ENCODE measurements at regions not wholly inside any gene's neighbourhood (a gene's known extent, or its start where the extent isn't known, plus 50 kb on each side); places are given as distances from the start of the nearest gene placed in this dataset.
A peak's percentile ranks its signal among the peaks of the same experiment; 100 is the strongest.
"Not testable (repeated sequence)": the region's sequence is repeated elsewhere in the genome, so short reads cannot be mapped to it uniquely, and the experiment has no call there.

DNA sequence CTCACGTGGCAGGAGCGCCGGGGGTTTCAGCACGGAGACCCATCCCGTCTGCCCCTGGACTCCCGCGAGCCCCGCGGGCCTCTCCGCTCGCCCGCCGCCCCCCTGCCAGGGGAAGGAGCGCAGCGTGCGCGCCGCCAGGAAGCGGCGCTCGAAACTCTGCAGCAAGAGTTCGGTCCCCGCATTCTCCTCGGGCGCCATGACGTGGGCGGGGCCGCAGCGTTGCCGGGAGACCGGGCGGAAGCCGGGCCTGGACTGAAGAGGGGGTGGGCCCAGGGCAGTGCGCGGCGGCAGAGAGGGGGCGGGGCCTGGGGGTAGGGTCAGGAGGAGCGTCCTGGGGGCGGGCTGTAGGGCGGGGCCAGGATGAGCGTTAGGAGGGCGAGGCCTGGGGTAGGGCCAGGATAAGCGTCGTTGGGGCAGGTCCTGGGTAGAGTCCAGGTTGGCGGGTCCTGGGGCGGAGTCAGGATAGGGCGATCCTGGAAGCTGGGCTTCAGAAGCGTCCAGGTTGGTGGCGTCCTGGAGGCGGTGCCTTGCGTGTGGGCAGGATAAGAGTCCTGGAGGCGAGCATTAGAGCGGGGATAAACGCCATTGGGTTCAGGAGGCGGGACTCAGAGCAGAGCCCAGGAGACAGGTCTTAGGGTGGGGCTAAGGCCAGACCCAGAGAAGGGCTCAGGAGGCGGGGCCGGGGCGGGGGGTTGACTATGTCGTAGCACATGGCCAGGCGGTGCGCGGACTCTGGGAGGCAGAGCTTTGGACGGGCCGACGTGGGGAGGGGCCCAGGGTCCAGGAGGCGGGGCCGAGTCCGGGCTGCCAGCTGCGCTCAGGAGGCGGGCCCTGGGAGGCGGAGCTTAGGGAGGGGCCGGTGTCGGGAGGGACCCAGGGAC lies 229.0 kb upstream of the FRG2C start:
- H3K4me3 ChIP-seq (ENCODE audit: low read depth, low read length), result peak overlapping the region; percentile 55

DNA sequence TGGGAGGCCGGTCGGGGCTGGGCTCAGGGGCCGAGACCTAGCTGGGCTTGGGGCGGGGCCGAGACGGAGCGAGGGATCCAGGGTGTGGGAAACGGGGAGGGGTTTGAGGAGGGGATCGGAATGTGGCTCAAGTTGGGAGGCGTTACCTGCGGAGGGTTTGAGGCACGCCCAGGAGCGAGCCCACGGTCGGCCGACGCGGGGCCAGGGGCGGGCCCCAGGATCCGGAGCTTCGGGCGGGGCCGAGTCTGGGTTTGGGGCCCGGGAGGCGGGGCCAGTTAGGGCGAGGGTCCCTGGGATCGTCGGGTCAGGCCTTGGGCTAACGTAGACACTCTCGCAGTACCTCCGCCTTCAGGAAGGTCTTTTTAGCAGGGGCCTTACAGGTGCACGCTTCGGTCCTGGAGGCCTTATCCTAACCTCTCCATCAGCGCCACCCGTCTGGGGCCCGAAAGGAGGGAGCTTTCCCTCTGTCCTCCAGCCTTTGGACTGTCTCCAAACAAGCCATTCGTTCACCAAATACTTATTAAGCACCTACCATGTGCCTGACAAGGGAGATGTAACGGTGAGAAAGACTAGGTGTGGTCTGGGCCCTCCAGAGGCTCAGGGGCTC lies 228.2 kb upstream of the FRG2C start:
- peak overlapping the region; percentile 44 for H3K4me3 ChIP-seq (ENCODE audit: low read depth, low read length)

DNA sequence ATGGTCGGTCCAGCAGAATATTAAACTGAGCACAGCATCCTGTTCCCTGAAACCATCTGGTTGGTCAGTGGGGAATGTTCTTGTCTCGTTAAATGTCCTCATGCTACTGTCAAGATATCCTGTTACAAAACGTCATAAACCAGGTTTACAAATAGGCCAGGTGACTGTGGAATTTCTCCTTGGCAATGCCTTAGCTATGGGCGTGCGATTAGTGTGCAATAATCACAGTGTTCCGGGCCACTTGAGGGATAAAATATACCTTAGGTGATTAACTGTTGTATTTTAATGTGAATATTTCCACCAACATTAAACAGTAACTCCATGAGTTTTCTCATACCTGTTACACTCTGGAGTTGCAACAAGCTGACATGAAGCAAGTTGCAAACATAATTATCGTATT lies 223.1 kb upstream of the FRG2C start:
- H3K4me3 ChIP-seq (ENCODE audit: low read depth, low read length), result not testable (repeated sequence)

DNA sequence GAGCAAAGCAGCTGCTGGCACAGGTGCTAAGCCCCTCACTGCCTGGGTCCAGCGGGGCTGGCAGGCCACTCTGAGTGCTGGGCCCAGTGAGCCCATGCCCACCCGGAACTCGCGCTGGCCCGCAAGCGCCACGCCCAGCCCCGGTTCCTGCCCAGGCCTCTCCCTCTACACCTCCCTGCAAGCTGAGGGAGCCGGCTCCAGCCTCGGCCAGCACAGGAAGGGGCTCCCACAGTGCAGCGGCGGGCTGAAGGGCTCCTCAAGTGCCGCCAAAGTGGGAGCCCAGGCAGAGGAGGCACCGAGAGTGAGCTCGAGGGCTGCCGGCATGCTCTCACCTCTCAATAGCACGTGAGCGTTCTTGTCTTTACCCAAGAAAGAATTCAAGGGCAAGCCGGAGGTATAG lies 219.5 kb upstream of the FRG2C start:
- H3K4me3 ChIP-seq (ENCODE audit: low read depth, low read length), result not testable (repeated sequence)

DNA sequence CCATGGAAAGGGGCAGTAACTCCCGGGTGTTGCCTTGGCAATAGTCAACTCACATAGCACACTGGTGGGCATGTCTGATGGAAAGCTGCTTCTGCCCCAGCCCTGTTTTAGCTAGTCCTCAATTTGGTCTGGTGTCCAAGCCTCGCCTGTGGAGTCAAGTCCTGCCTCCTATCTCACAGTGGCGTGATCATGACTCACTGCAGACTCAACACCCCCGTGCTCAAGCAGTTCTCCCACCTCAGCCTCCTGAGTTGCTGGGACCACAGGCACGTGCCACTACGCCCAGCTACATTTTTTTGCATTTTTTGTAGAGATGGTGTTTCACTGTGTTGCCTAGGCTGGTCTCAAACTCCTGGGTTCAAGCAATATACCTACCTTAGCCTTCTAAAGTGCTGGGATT lies 218.9 kb upstream of the FRG2C start:
- H3K4me3 ChIP-seq (ENCODE audit: low read depth, low read length), result not testable (repeated sequence)

DNA sequence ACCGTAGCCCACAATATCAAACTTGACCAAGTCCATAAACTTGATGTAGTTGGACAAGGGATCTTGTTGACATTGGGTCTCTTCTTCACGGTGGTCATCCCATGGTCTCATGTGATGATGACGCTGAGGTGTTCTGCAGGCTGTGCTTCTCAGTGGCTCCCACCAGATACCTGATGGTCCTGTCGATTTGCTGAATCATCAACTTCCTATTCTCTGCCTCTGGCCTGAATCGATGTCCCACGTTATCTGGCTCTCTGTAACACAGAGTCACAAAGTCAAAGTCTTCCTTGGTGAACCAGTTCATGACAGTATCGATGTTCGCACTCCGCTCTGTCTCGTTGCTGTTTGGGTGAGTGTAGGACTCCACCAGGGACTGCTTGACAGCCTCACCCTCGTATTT lies 217.2 kb upstream of the FRG2C start:
- H3K4me3 ChIP-seq (ENCODE audit: low read depth, low read length), result not testable (repeated sequence)

DNA sequence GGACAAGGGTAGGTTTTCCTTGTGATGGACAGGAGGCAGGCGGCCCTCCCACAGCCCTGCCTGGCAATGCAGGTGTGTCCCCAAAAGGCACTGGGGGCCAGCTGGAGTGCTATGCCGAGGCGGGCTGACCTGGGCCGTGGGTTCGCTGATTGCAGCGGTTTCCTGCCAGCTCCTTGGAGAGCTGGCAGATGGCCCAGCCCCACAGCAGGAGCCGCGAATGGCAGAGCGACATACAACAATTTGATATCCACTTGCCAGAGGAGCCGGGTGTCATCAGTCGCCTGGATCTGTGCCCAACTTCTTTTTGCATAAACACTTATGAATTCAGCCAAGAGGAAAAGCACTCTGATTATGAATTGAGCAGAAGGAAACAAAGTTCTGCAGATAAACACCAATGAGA lies 210.8 kb upstream of the FRG2C start:
- not testable (repeated sequence) for H3K4me3 ChIP-seq (ENCODE audit: low read depth, low read length)

DNA sequence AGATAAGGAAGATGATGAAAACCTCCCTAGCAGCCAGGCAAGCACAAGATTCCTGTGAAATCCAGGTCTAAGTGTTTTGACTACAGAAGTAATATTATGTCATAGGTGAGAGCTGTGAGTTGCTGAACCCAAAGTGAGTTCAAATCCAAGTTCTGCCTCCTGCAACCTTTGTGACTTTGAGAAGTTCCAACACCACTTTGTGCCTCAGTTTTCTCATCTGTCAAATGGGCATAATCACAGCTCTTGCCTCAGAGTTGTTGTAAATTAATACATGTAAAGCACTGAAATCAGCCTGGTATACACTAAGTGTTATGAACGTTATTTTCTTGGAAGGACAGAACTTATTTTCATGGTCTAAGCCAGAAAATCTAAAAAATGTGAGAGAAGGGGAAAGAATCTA lies 210.3 kb upstream of the FRG2C start:
- H3K4me3 ChIP-seq (ENCODE audit: low read depth, low read length), result not testable (repeated sequence)

DNA sequence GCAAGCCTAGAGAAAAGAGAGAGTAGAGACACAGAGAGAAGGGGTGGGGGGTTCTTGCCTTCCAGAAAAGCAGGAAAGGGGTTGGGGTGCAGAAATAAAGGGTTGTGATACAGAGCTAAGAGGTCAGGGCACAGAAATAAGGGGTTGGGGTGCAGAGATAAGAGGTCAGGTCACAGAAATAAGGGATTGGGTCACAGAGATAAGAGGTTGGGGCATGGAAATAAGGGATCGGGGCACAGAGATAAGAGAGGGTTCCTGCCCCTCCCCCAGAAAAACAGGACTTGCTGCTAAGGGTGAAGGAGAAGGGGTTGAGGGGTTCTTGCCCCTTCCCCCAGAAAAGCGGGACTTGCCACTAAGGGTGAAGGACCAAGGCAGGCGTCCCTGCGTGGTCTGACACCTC lies 189.6 kb upstream of the FRG2C start:
- H3K4me3 ChIP-seq (ENCODE audit: low read depth, low read length), result not testable (repeated sequence)

DNA sequence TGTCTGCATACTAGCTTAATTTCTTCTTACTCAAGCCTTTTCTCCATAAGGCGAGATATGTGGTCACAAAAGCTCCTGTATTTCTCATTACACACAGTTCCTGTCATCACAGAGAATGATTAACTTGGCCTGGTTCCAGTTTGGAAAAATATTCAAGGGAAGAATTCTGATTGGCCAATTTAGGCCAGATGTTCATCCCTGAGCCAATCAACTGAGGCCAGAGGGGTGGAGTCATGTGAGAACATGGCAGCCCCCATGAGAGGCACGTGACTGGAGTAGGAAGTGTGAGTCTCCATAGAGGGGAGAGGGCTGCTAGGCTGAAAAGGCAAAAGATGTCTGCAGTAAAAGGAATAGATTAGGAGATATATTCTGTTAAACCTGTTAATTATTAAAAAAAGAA lies 167.5 kb upstream of the FRG2C start:
- not testable (repeated sequence) for H3K4me3 ChIP-seq (ENCODE audit: low read depth, low read length)

DNA sequence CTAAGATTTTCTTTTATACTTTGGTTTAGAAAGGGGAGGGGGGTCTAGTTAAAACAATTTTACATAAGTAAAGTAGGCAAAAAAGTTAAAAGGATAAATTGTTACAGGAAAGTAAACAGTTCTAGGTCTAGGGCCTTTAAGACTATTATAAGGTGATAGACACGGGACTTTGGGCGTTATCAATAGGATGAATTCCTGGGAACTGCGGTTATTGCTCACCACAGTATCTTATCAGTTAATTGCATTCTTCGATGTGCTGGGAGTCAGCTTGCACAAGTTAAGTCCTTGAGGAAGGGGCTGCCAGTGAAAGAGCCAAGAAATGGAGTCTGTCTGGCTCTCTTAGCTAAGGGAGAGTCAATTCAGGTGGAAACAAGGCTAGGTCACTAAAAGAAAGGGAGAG lies 163.8 kb upstream of the FRG2C start:
- H3K4me3 ChIP-seq (ENCODE audit: low read depth, low read length), result not testable (repeated sequence)

DNA sequence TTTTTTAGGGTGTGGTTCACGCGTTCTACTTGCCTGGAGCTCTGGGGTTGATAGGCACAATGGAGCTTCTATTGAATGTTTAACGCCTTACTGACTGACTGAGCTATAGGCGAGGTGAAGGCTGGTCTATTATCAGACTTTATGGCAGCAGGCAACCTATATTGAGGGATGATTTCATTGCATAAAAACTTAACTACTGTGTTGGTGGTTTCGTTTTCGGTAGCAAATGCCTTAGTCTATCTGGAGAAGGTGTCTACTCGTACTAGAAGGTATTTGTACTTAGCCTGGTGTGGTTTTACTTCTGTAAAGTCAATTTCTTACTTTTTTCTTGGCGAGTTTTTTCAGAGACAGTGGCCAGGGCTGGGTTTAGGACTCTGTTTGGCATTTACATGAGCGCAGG lies 162.0 kb upstream of the FRG2C start:
- H3K4me3 ChIP-seq (ENCODE audit: low read depth, low read length), result not testable (repeated sequence)

DNA sequence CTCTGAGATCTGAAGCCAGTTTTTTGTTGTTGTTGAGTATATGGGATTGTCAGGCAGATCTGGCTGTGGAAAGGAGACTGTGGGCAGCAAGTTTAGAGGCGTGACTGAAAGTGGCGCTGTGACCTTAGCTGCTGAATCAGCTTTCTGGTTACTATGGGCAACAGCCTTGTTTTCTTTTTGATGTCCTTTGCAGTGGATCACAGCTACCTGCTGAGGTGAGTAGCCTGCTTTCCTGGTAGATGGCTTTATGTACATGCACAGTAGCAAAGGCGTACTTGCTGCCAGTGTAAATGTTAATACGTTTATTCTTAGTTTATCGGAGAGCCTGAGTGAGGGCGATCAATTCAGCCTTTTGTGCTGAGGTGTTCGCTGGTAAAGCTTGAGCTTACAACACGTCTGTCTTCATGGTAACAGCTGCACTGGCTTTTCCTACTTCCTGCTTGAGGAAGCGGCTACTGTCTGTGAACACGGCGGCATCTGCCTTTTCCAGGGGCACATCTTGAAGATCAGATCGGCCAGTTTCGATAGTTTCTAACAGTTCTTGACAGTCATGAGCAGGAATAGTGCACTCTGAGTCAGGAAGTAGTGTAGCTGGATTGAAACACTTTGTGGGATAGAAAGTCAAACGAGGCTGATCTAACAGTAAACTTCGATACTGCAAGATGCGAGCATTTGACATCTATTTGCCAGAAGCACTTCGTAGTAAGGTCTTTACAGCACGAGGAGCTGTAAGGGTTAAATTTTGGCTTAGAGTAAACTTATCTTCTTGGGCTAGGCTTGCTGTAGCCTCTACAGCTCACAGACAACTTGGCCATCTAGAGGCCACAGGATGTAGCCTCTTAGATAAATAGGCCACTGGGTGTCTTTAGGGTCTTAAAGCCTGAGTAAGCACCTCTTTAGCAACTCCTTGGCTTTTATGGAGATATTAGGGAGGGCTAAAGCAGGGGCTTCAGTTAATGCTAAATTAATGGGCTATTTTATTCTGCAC lies 161.1 kb upstream of the FRG2C start:
- H3K4me3 ChIP-seq (ENCODE audit: low read depth, low read length), result not testable (repeated sequence)

DNA sequence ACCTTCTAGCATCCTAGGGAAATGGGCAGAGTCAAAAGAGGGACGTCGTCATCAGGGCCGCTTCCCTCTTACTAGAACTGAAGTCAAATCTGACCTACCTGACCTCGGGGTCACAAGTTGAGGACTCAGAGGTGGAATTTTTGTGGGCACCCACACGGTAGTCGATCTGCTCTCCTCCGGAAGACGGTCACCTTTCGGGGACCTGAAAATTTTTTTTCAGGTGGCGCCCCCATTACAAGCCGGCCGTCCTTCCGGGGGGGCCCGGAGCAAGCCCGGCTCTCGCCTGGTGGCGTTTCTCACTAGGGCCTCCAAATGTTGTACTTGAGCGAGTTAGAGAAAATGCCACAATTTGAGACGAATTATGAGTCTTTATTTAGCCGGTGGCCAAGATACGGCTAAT lies 157.5 kb upstream of the FRG2C start:
- no peak overlapping the region for H3K4me3 ChIP-seq (ENCODE audit: low read depth, low read length)

DNA sequence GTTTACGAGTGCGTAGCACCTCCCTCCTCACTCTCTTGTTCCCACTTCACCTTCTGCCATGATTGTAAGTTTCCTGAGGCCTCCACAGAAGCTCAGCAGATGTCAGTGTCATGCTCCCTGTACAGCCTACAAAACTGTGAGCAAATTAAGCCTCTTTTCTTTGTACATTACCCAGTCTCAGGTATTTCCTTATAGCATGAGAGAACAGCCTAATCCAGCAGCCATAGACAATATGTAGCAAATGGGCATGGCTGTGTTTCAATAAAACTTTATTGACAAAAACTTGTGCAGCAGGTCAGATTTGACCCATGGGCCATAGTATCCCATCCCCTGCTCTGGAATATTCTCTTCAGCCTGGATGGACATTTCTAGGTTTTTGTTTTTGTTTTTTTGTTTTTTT lies 156.2 kb upstream of the FRG2C start:
- not testable (repeated sequence) for H3K4me3 ChIP-seq (ENCODE audit: low read depth, low read length)

DNA sequence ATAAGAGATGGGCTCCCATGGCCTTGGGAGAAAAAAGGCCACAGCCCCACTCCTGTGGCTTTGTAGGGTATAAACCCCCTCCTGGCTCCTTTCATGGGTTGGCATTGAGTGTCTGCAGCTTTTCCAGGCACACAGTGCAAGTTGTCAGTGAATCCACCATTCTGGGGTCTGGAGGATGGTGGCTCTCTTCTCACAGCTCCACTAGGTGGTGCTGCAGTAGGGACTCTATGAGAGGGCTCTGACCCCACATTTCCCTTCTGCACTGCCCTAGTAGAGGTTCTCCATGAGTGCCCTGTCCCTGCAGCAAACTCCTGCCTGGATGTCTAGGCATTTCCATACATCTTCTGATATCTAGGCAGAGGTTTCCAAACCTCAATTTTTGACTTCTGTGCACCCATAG lies 136.5 kb upstream of the FRG2C start:
- not testable (repeated sequence) for H3K4me3 ChIP-seq (ENCODE audit: low read depth, low read length)

DNA sequence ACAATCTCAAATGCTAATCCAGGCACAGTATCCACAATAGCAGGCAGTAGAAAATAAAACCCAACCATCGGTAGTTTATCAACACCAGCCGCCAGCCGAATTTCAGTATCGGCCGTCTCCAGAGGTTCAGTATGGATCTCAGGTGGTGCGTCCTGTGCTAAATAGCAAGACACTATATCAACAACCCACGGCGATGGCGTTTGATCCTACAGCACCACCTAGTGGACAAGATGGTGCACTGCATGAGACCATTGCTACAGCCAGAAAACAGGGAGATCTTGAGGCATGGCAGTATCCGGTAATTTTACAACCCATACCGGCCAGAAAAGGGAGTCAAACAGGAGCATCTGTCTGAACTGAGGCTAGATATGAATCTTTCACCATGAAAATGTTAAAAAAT lies 112.0 kb upstream of the FRG2C start:
- H3K4me3 ChIP-seq (ENCODE audit: low read depth, low read length), result not testable (repeated sequence)

DNA sequence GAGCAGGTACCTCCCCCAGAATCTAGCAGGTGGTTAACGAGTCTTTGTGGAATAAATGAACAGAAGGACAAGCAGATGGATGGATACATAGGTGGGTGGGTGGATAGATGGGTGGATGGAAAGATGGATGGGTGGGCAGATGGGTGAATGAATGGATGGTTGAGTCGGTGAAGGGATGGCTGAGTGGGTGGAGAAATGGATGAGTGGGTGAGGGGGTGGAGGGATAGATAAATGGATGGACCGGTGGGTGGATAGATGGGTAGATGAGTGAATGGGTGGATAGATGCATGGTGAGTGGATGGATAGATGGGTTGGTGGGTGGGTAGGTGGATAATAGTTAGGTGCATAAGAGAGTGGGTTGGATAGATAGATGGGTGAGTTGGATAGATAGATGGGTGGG lies 99.7 kb upstream of the FRG2C start:
- not testable (repeated sequence) for H3K4me3 ChIP-seq (ENCODE audit: low read depth, low read length)

DNA sequence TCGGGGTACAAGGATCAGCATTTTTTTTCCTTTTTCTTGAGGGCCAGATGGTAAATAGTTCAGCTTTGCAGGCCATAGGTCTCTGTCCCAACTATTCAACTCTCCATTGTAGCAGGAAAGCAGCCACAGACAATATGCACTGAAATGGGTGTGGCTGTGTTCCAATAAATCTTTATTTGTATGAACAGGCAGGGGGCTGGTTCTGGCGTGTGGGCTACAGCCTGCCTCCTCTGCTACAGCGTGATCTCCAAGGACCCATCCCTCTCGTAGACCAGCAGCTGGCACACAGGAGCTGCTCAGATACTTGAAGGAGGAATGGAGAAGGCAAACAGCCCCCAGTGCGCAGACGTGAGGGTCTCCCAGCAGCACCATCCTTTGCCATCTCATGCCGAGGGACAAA lies 91.8 kb upstream of the FRG2C start:
- H3K4me3 ChIP-seq (ENCODE audit: low read depth, low read length), result not testable (repeated sequence)

DNA sequence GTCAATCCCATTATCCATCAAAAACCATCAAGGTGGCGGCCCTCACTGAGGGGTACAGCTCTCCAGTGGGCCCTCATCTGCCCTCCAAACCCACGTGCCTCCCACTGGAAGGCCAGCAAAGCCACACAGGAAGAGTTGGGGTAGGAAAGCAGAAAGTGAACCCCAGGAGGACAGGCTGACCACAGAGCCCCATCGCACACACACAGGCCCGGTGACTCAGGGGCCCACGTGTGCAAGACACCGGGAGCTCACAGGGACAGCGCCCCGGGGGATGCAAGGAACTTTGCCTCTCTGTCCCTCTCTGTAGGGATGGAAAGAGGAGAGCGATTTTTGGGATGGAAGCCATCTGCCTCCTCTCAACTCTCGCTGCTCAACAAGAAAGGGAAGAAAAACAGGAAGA lies 85.0 kb upstream of the FRG2C start:
- H3K4me3 ChIP-seq (ENCODE audit: low read depth, low read length), result not testable (repeated sequence)

DNA sequence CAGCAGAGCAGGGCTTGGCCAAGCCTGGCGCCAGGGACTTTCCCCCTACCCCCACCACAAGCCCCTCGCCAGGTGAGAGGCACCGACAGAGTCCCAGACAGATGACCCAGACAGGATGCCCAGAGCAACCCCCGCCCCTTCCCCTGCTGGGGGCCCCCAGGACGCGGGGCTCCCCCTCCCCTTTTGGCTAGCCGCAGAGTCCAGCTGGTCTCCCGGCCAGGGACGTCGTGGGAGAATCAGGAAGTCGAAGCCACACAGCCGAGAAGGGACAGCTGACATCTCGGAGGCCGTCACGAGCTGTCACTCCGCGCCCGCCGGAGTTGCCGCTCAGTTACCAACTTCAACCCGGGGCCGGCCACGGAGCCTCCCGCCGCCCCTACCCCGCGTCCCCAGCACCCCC lies 84.6 kb upstream of the FRG2C start:
- not testable (repeated sequence) for H3K4me3 ChIP-seq (ENCODE audit: low read depth, low read length)
